ENCODE measurements at regions not wholly inside any gene's neighbourhood (a gene's known extent, or its start where the extent isn't known, plus 50 kb on each side); places are given as distances from the start of the nearest gene placed in this dataset.

DNA sequence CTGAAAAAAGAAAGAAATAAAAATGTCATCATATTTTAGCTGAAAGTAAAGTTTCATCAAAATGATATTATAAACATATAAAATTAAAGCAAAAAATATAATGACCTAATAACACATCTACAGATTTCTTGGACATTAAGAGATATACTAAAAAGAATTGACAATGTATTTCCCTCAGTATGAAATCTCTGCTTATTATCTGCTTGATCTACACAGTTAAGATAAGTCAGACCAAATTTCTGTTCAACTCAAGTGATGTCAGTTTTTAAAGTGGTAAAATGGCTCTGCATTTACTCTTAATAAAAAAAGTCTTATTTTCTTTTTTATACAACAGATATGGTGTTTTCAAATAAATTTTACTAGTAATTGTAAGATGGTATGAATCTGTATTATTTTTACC is 159.4 kb upstream of the SEMA3A start:
- TF ChIP-seq CHD2 (IDR thresholded peaks at IDR 0.05; ENCODE audit: low read length, partially characterized antibody) (no peak), TCF12 (IDR thresholded peaks at IDR 0.05) (peak; percentile 51), EP300 (IDR thresholded peaks at IDR 0.05; ENCODE audit: borderline replicate concordance in 1 of 2, low read depth in 1 of 2, low read length in 1 of 2) (0 out of 4 replicates have a peak, but pooled peaks of 1 of the 2 experiments have one; percentile 11), SIN3A (IDR thresholded peaks at IDR 0.05; ENCODE audit: borderline replicate concordance, low read depth, low read length) (no peak), JUND (IDR thresholded peaks at IDR 0.05) (0 out of 2 replicates have a peak, but pooled peaks have one; percentile 18)
- TF ChIP-seq, protein P1, sequence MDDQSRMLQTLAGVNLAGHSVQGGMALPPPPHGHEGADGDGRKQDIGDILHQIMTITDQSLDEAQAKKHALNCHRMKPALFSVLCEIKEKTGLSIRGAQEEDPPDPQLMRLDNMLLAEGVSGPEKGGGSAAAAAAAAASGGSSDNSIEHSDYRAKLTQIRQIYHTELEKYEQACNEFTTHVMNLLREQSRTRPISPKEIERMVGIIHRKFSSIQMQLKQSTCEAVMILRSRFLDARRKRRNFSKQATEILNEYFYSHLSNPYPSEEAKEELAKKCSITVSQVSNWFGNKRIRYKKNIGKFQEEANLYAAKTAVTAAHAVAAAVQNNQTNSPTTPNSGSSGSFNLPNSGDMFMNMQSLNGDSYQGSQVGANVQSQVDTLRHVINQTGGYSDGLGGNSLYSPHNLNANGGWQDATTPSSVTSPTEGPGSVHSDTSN (IDR thresholded peaks at IDR 0.05), result peak; percentile 23; the same call in 1 of the 2 replicates
- no peak for DNase-seq

GRCh38 chr7:84339306-84339705 is 144.7 kb upstream of the SEMA3A start:
- peaks cover 0 to 4% of the 10 kb centered on the region in 2 experiments; a peak in 2 of 4 replicates for H3K4me1 ChIP-seq (ENCODE audit: control insufficient read depth in 1 of 2, insufficient read depth in 2 of 2, low read depth in 1 of 2, low read length in 1 of 2)
- no peak overlapping the region for H3K9ac ChIP-seq
- WGBS (ENCODE audit: low lambda C conversion rate), result 73% methylated on average over 1 of the region's 1 CpG
- no peak overlapping the region for H3K27ac ChIP-seq (ENCODE audit: low read depth in 2 of 2, low read length in 1 of 2)
- H3K79me2 ChIP-seq (ENCODE audit: insufficient read depth), result no peaks in the 10 kb centered on the region
- no peaks in the 10 kb centered on the region for H3K36me3 ChIP-seq (replicated peaks in 1 of 2; ENCODE audit: control insufficient read depth in 1 of 2, insufficient read depth in 2 of 2, low read length in 1 of 2)
- POLR2A ChIA-PET, result no interaction called here
- no peak for TF ChIP-seq SMC3 (IDR thresholded peaks at IDR 0.05; ENCODE audit: low read depth, low read length)
- H2AFZ ChIP-seq (ENCODE audit: low read depth), result no peak overlapping the region
- H3F3A ChIP-seq (replicated peaks; ENCODE audit: insufficient read depth), result no peaks in the 10 kb centered on the region
- no peak overlapping the region for H3K4me3 ChIP-seq (ENCODE audit: low read depth in 2 of 2, low read length in 1 of 2)
- no peaks in the 10 kb centered on the region for H3K9me3 ChIP-seq
- DNase-seq, result no peak
- H4K20me1 ChIP-seq (ENCODE audit: insufficient read depth), result no peaks in the 10 kb centered on the region
- no peaks in the 10 kb centered on the region for H3K9me2 ChIP-seq
- CTCF ChIA-PET, result interaction anchor here (0.7 to 1.3 kb wide), 2 partner anchors 21 to 26 kb away, joined by 3 to 4 read pairs; no protein-coding TSS in a partner anchor
- H3K27me3 ChIP-seq (ENCODE audit: insufficient read depth), result no peaks in the 10 kb centered on the region
- no peak overlapping the region for H3K4me2 ChIP-seq

More for the DNA sequence above, 159.4 kb upstream of the SEMA3A start:
- POLR2A ChIA-PET, result no interaction called here
- Histone ChIP-seq H3K4me1 (ENCODE audit: control insufficient read depth in 1 of 2, insufficient read depth in 2 of 2, low read depth in 1 of 2, low read length in 1 of 2) (peaks cover 2 to 12% of the 10 kb centered on the region in 2 experiments; a peak in 2 of 4 replicates), H3K4me3 (ENCODE audit: low read depth in 2 of 2, low read length in 1 of 2) (no peak overlapping the region), H2AFZ (ENCODE audit: low read depth) (no peak overlapping the region), H3K4me2 (no peak overlapping the region), H3K36me3 (replicated peaks in 1 of 2; ENCODE audit: control insufficient read depth in 1 of 2, insufficient read depth in 2 of 2, low read length in 1 of 2) (no peaks in the 10 kb centered on the region), H3K9me2 (no peaks in the 10 kb centered on the region), H3F3A (replicated peaks; ENCODE audit: insufficient read depth) (no peaks in the 10 kb centered on the region), H3K9ac (no peak overlapping the region), H3K9me3 (no peaks in the 10 kb centered on the region), H3K27ac (ENCODE audit: low read depth in 2 of 2, low read length in 1 of 2) (no peak overlapping the region), H3K79me2 (ENCODE audit: insufficient read depth) (no peaks in the 10 kb centered on the region), H4K20me1 (ENCODE audit: insufficient read depth) (no peaks in the 10 kb centered on the region), H3K27me3 (ENCODE audit: insufficient read depth) (no peaks in the 10 kb centered on the region)
- CTCF ChIA-PET, result no interaction called here

DNA sequence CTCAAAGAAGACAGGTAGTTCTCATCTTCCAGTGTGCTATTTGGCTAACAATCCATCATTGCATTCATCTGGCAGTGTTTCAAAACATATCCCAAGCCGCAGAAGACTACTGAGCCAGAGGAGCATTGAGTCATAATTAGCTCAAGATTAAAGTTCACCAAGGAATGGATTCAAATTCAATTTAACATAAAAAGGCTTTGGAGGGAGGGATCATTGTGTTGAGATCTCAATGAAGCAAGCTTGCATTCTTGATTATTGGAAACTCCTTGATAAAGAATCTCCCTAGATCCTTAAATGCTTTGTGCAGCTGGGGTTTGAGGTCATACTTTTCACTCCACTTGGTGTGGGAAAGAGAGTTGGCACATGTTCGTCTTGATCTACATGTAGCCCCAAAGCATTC is 142.8 kb upstream of the SEMA3A start:
- peaks cover 0 to 4% of the 10 kb centered on the region in 2 experiments; a peak in 2 of 4 replicates for H3K4me1 ChIP-seq (ENCODE audit: control insufficient read depth in 1 of 2, insufficient read depth in 2 of 2, low read depth in 1 of 2, low read length in 1 of 2)
- H3K36me3 ChIP-seq (replicated peaks in 1 of 2; ENCODE audit: control insufficient read depth in 1 of 2, insufficient read depth in 2 of 2, low read length in 1 of 2), result no peaks in the 10 kb centered on the region
- no peak overlapping the region for H3K4me3 ChIP-seq (ENCODE audit: low read depth in 2 of 2, low read length in 1 of 2)
- no peak overlapping the region for H2AFZ ChIP-seq (ENCODE audit: low read depth)
- no peaks in the 10 kb centered on the region for H3K9me3 ChIP-seq
- POLR2A ChIA-PET, result no interaction called here
- DNase-seq, result no peak
- no peaks in the 10 kb centered on the region for H3F3A ChIP-seq (replicated peaks; ENCODE audit: insufficient read depth)
- 59% methylated on average over 2 of the region's 2 CpGs for WGBS (ENCODE audit: low lambda C conversion rate)
- CTCF ChIA-PET, result no interaction called here
- H3K79me2 ChIP-seq (ENCODE audit: insufficient read depth), result no peaks in the 10 kb centered on the region
- no peaks in the 10 kb centered on the region for H3K9me2 ChIP-seq
- H3K4me2 ChIP-seq, result no peak overlapping the region
- no peaks in the 10 kb centered on the region for H3K27me3 ChIP-seq (ENCODE audit: insufficient read depth)
- no peak overlapping the region for H3K9ac ChIP-seq
- H3K27ac ChIP-seq (ENCODE audit: low read depth in 2 of 2, low read length in 1 of 2), result peak overlapping the region in 1 of 2 experiments; percentile 34; a peak in 1 of 4 replicates
- H4K20me1 ChIP-seq (ENCODE audit: insufficient read depth), result no peaks in the 10 kb centered on the region
- no peak for TF ChIP-seq POLR2AphosphoS5 (IDR thresholded peaks at IDR 0.05; ENCODE audit: low read depth, low read length)
- TF ChIP-seq CHD2 (IDR thresholded peaks at IDR 0.05; ENCODE audit: low read length, partially characterized antibody), result no peak
- TF ChIP-seq EP300 (IDR thresholded peaks at IDR 0.05; ENCODE audit: borderline replicate concordance in 1 of 2, low read depth in 1 of 2, low read length in 1 of 2), result no peak
- TF ChIP-seq JUND (IDR thresholded peaks at IDR 0.05), result peak; percentile 45; the same call in 1 of the 2 replicates
- TF ChIP-seq, protein P2, sequence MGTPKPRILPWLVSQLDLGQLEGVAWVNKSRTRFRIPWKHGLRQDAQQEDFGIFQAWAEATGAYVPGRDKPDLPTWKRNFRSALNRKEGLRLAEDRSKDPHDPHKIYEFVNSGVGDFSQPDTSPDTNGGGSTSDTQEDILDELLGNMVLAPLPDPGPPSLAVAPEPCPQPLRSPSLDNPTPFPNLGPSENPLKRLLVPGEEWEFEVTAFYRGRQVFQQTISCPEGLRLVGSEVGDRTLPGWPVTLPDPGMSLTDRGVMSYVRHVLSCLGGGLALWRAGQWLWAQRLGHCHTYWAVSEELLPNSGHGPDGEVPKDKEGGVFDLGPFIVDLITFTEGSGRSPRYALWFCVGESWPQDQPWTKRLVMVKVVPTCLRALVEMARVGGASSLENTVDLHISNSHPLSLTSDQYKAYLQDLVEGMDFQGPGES (IDR thresholded peaks at IDR 0.05; ENCODE audit: low read depth, low read length), result no peak
- peak; percentile 85 for TF ChIP-seq NFIC (IDR thresholded peaks at IDR 0.05; ENCODE audit: borderline replicate concordance)
- TF ChIP-seq, protein P3, sequence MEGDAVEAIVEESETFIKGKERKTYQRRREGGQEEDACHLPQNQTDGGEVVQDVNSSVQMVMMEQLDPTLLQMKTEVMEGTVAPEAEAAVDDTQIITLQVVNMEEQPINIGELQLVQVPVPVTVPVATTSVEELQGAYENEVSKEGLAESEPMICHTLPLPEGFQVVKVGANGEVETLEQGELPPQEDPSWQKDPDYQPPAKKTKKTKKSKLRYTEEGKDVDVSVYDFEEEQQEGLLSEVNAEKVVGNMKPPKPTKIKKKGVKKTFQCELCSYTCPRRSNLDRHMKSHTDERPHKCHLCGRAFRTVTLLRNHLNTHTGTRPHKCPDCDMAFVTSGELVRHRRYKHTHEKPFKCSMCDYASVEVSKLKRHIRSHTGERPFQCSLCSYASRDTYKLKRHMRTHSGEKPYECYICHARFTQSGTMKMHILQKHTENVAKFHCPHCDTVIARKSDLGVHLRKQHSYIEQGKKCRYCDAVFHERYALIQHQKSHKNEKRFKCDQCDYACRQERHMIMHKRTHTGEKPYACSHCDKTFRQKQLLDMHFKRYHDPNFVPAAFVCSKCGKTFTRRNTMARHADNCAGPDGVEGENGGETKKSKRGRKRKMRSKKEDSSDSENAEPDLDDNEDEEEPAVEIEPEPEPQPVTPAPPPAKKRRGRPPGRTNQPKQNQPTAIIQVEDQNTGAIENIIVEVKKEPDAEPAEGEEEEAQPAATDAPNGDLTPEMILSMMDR (IDR thresholded peaks at IDR 0.05), result no peak
- no peak for TF ChIP-seq MXI1 (IDR thresholded peaks at IDR 0.05; ENCODE audit: low read depth, low read length)
- TF ChIP-seq FOSL2 (IDR thresholded peaks at IDR 0.05; ENCODE audit: borderline replicate concordance, low read depth), result peak; percentile 50; the same call in 1 of the 2 replicates
- TF ChIP-seq, protein P4, sequence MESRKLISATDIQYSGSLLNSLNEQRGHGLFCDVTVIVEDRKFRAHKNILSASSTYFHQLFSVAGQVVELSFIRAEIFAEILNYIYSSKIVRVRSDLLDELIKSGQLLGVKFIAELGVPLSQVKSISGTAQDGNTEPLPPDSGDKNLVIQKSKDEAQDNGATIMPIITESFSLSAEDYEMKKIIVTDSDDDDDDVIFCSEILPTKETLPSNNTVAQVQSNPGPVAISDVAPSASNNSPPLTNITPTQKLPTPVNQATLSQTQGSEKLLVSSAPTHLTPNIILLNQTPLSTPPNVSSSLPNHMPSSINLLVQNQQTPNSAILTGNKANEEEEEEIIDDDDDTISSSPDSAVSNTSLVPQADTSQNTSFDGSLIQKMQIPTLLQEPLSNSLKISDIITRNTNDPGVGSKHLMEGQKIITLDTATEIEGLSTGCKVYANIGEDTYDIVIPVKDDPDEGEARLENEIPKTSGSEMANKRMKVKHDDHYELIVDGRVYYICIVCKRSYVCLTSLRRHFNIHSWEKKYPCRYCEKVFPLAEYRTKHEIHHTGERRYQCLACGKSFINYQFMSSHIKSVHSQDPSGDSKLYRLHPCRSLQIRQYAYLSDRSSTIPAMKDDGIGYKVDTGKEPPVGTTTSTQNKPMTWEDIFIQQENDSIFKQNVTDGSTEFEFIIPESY (IDR thresholded peaks at IDR 0.05; ENCODE audit: borderline replicate concordance, low read depth), result no peak
- no peak for TF ChIP-seq TAF1 (IDR thresholded peaks at IDR 0.05; ENCODE audit: borderline replicate concordance, low read depth, low read length)
- TF ChIP-seq TEAD4 (IDR thresholded peaks at IDR 0.05; ENCODE audit: borderline replicate concordance, insufficient read depth), result no peak
- TF ChIP-seq TCF12 (IDR thresholded peaks at IDR 0.05), result peak; percentile 73
